ENCODE measurements at regions not wholly inside any gene's neighbourhood (a gene's known extent, or its start where the extent isn't known, plus 50 kb on each side); places are given as distances from the start of the nearest gene placed in this dataset.

DNA sequence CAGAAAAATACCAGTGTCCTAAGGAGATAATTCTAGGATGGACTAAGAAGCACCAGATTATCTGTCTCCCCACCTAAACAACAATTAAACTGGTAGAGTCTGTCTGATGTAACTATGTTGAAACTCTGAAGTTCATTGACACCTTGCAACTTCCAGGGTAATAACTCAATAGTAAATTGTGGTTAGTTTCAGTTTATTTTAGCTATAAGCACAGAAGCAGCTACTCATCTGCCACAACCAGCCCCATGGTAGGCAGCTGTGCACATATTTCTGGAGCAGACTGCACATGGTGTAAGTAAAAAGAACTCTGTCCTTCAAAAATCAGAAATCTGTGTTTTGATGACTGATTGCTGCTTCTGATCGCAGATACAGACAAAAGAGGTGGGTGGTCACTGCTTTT, 852.1 kb downstream of the CDH11 start:
- Mint-ChIP-seq H3K4me1 (no peaks in the 10 kb centered on the region), H3K27ac (no peak overlapping the region), H3K9me3 (no peaks in the 10 kb centered on the region; a peak in 1 of 5 replicates), H3K4me3 (no peak overlapping the region), H3K36me3 (ENCODE audit: insufficient read depth in 1 of 3, low read depth in 3 of 3) (no peaks in the 10 kb centered on the region), H3K27me3 (ENCODE audit: low read depth) (no peaks in the 10 kb centered on the region; the same call in 1 of the 2 replicates)
- no peak overlapping the region for H2BK15ac ChIP-seq (ENCODE audit: low read depth, low read length)
- H3K79me2 ChIP-seq (ENCODE audit: insufficient read depth, low read length): no peaks in the 10 kb centered on the region
- no peak overlapping the region for H3T11ph ChIP-seq (ENCODE audit: low read length)
- no peak overlapping the region for H3K27ac ChIP-seq (ENCODE audit: insufficient read length, low read depth, low read length)
- no peak overlapping the region for H2AK5ac ChIP-seq (ENCODE audit: insufficient read length, low read length)
- H4K20me1 ChIP-seq (ENCODE audit: control insufficient read depth, insufficient read depth, insufficient read length): no peaks in the 10 kb centered on the region
- no peak overlapping the region for H3K14ac ChIP-seq (ENCODE audit: insufficient read depth, low read length)
- no peak overlapping the region for H2BK20ac ChIP-seq (ENCODE audit: low read depth, low read length, poor library complexity, severe bottlenecking)
- no peak overlapping the region for H4K8ac ChIP-seq (replicated peaks; ENCODE audit: insufficient read length, low read depth, low read length)
- H2AFZ ChIP-seq (ENCODE audit: low read length): no peak overlapping the region
- H3K56ac ChIP-seq (ENCODE audit: insufficient read length, low read depth, low read length): no peak overlapping the region
- H2BK5ac ChIP-seq (ENCODE audit: insufficient read length, low read length): no peak overlapping the region
- H2BK12ac ChIP-seq (ENCODE audit: insufficient read length, low read depth, low read length): no peak overlapping the region
- no peaks in the 10 kb centered on the region for H3K9me3 ChIP-seq (ENCODE audit: control insufficient read depth, low read depth, low read length)
- H3K27me3 ChIP-seq (ENCODE audit: insufficient read depth, low read length): no peaks in the 10 kb centered on the region
- H2BK120ac ChIP-seq (ENCODE audit: low read depth, low read length, poor library complexity, severe bottlenecking): no peak overlapping the region
- no peak overlapping the region for H4K5ac ChIP-seq (ENCODE audit: insufficient read length, low read depth, low read length)
- no peaks in the 10 kb centered on the region for H3K79me1 ChIP-seq (ENCODE audit: insufficient read depth, low read depth, low read length, poor library complexity, severe bottlenecking)
- no peak overlapping the region for H3K4me2 ChIP-seq (ENCODE audit: insufficient read depth, insufficient read length, low read length)
- no peak overlapping the region for H3K4ac ChIP-seq (ENCODE audit: low read depth, low read length)
- no peak overlapping the region for H3K23ac ChIP-seq (ENCODE audit: insufficient read length, low read depth, low read length)
- no peak overlapping the region for H3K18ac ChIP-seq (ENCODE audit: insufficient read length, low read depth, low read length)
- H3K9ac ChIP-seq (ENCODE audit: extremely low read depth, insufficient read length, low read length): no peak overlapping the region
- H3K4me1 ChIP-seq (ENCODE audit: insufficient read depth, low read length): no peaks in the 10 kb centered on the region
- TF ChIP-seq CTCF (conservative IDR thresholded peaks at IDR 0.05): no peak
- no peaks in the 10 kb centered on the region for H3K23me2 ChIP-seq (ENCODE audit: insufficient read length, low read depth, low read length, poor library complexity, severe bottlenecking)
- DNase-seq: no peak
- H4K91ac ChIP-seq (ENCODE audit: insufficient read length, low read depth, low read length): no peak overlapping the region
- WGBS (ENCODE audit: extremely low coverage, insufficient read length, low lambda C conversion rate): no CpG with 5 or more reads among the region's 1 CpG

Measured in H9 (cell line).